ENCODE measurements at regions not wholly inside any gene's neighbourhood (a gene's known extent, or its start where the extent isn't known, plus 50 kb on each side); places are given as distances from the start of the nearest gene placed in this dataset.
"Not testable (repeated sequence)": the region's sequence is repeated elsewhere in the genome, so short reads cannot be mapped to it uniquely, and the experiment has no call there.

- TF ChIP-seq POLR2AphosphoS5 (IDR thresholded peaks at IDR 0.05) = no peak
- TF ChIP-seq, protein P1, sequence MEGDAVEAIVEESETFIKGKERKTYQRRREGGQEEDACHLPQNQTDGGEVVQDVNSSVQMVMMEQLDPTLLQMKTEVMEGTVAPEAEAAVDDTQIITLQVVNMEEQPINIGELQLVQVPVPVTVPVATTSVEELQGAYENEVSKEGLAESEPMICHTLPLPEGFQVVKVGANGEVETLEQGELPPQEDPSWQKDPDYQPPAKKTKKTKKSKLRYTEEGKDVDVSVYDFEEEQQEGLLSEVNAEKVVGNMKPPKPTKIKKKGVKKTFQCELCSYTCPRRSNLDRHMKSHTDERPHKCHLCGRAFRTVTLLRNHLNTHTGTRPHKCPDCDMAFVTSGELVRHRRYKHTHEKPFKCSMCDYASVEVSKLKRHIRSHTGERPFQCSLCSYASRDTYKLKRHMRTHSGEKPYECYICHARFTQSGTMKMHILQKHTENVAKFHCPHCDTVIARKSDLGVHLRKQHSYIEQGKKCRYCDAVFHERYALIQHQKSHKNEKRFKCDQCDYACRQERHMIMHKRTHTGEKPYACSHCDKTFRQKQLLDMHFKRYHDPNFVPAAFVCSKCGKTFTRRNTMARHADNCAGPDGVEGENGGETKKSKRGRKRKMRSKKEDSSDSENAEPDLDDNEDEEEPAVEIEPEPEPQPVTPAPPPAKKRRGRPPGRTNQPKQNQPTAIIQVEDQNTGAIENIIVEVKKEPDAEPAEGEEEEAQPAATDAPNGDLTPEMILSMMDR (IDR thresholded peaks at IDR 0.05) = no peak
- no peak for DNase-seq (ENCODE audit: low spot score)
- Histone ChIP-seq H3K9me3 (no peaks in the 10 kb centered on the region), H3K36me3 (no peaks in the 10 kb centered on the region), H3K27me3 (replicated peaks; ENCODE audit: insufficient read depth) (no peaks in the 10 kb centered on the region), H3K27ac (no peak overlapping the region), H3K4me3 (no peak overlapping the region), H3K4me1 (replicated peaks) (no peaks in the 10 kb centered on the region)
- intact Hi-C loops (cut with DNase I) = no loop called here
- 79% methylated on average over 7 of the region's 7 CpGs for WGBS
Observed at GRCh38 chr2:240259924-240260529, 119.6 kb upstream of the OTOS start.

- Histone ChIP-seq H3K4me1 (replicated peaks) (no peaks in the 10 kb centered on the region), H3K36me3 (no peaks in the 10 kb centered on the region), H3K27me3 (replicated peaks; ENCODE audit: insufficient read depth) (no peaks in the 10 kb centered on the region), H3K4me3 (no peak overlapping the region), H3K27ac (no peak overlapping the region), H3K9me3 (no peaks in the 10 kb centered on the region)
- TF ChIP-seq POLR2A (IDR thresholded peaks at IDR 0.05) (no peak), POLR2AphosphoS5 (IDR thresholded peaks at IDR 0.05) (no peak)
- TF ChIP-seq, protein P1 (IDR thresholded peaks at IDR 0.05) = no peak
- intact Hi-C loops (cut with DNase I) = no loop called here
- 82% methylated on average over 4 of the region's 4 CpGs for WGBS
- no peak for DNase-seq (ENCODE audit: low spot score)
Observed at GRCh38 chr2:240260664-240261063, 120.2 kb upstream of the OTOS start.

- H3K36me3 ChIP-seq; H3K4me1 ChIP-seq (replicated peaks); intact Hi-C loops (cut with DNase I); H3K27me3 ChIP-seq (replicated peaks; ENCODE audit: insufficient read depth); H3K9me3 ChIP-seq; H3K27ac ChIP-seq; DNase-seq (ENCODE audit: low spot score); H3K4me3 ChIP-seq: not testable (repeated sequence)
- 60% methylated on average over 1 of the region's 1 CpG for WGBS
Observed at GRCh38 chr2:240262578-240262977, 122.1 kb upstream of the OTOS start.

DNA sequence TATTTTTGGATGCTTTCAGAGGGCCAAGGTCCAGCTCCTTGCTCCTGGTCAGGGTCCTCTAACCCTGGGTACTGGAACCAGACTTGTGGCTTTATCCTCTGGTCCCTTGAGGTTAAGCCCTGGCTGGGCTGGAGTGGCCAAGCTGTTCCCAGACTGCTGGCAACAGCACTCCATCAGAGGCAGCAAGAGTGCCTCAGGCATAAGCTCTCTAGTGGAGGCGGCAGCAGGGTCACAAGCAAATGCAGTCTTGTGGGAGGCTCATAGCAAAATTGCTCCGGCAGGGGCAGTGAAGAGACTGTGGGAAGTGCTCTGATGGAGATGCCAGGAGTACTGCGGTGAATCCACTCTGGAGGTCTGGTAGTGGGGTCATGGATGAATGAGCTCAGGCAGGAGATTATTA is 128.9 kb upstream of the OTOS start:
- Histone ChIP-seq H3K27me3 (replicated peaks; ENCODE audit: insufficient read depth) (no peaks in the 10 kb centered on the region), H3K4me3 (no peak overlapping the region), H3K36me3 (no peaks in the 10 kb centered on the region), H3K27ac (no peak overlapping the region), H3K9me3 (no peaks in the 10 kb centered on the region), H3K4me1 (replicated peaks) (no peaks in the 10 kb centered on the region)
- DNase-seq (ENCODE audit: low spot score) = no peak
- intact Hi-C loops (cut with DNase I) = no loop called here
- WGBS = 91% methylated on average over 3 of the region's 3 CpGs
- no peak for TF ChIP-seq POLR2AphosphoS5 (IDR thresholded peaks at IDR 0.05)
- TF ChIP-seq, protein P1 (IDR thresholded peaks at IDR 0.05) = no peak
- TF ChIP-seq POLR2A (IDR thresholded peaks at IDR 0.05) = no peak

GRCh38 chr2:240269886-240270285 is 129.4 kb upstream of the OTOS start:
- TF ChIP-seq, protein P1 (IDR thresholded peaks at IDR 0.05) = no peak
- TF ChIP-seq POLR2A (IDR thresholded peaks at IDR 0.05) (no peak), POLR2AphosphoS5 (IDR thresholded peaks at IDR 0.05) (no peak)
- Histone ChIP-seq H3K4me1 (replicated peaks) (no peaks in the 10 kb centered on the region), H3K9me3 (no peaks in the 10 kb centered on the region), H3K27ac (no peak overlapping the region), H3K4me3 (no peak overlapping the region), H3K36me3 (no peaks in the 10 kb centered on the region), H3K27me3 (replicated peaks; ENCODE audit: insufficient read depth) (no peaks in the 10 kb centered on the region)
- DNase-seq (ENCODE audit: low spot score) = no peak
- WGBS = 100% methylated on average over 1 of the region's 1 CpG
- intact Hi-C loops (cut with DNase I) = no loop called here
